B cell (primary cell): ENCODE measurements at regions not wholly inside any gene's neighbourhood (a gene's known extent, or its start where the extent isn't known, plus 50 kb on each side); places are given as distances from the start of the nearest gene placed in this dataset.

Experiments
- EZH2 ChIP-seq: IDR thresholded peaks from 2 replicates; pipeline ENCODE4 v1.6.1; 2012; ENCODE audit warnings: borderline replicate concordance, low read depth, mild to moderate bottlenecking, moderate library complexity, low read length; ENCODE audit not compliant: insufficient read depth, poor library complexity, severe bottlenecking
- TF ChIP-seq, protein P1 (sequence below): fragments of 200-600 bp; IDR thresholded peaks from one replicate; pipeline ENCODE4 v1.8.0; 2022; ENCODE audit warnings: antibody characterized with exemption, mild to moderate bottlenecking

DNA sequence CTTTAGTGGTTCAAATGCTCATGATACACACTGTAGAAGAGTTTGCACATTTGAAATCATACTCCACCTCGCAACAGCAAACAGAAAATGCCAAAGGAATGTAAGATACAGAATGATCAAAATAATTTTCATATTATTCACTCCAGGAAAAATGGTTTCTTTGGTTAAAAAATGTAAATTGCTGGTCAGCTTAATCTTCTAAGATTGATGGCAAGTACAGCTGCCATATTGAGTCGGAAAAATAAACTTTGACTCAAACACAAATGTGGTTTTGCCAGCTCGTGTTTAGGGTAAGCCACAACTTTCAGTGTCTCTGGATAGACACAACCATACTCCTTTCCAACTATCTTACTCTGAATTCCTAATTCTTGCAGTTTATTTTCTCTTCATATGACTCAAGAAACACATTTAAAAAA is 154.9 kb upstream of the SMIM21 start:
- TF ChIP-seq, protein P1, sequence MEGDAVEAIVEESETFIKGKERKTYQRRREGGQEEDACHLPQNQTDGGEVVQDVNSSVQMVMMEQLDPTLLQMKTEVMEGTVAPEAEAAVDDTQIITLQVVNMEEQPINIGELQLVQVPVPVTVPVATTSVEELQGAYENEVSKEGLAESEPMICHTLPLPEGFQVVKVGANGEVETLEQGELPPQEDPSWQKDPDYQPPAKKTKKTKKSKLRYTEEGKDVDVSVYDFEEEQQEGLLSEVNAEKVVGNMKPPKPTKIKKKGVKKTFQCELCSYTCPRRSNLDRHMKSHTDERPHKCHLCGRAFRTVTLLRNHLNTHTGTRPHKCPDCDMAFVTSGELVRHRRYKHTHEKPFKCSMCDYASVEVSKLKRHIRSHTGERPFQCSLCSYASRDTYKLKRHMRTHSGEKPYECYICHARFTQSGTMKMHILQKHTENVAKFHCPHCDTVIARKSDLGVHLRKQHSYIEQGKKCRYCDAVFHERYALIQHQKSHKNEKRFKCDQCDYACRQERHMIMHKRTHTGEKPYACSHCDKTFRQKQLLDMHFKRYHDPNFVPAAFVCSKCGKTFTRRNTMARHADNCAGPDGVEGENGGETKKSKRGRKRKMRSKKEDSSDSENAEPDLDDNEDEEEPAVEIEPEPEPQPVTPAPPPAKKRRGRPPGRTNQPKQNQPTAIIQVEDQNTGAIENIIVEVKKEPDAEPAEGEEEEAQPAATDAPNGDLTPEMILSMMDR: no peak
- no peak for TF ChIP-seq EZH2
